Retinal pigment epithelial cell (primary cell): ENCODE measurements at regions not wholly inside any gene's neighbourhood (a gene's known extent, or its start where the extent isn't known, plus 50 kb on each side); places are given as distances from the start of the nearest gene placed in this dataset.

Experiments
- DNase-seq: peaks from one replicate; pipeline ENCODE4 v3.0.0-alpha.2; 2010; ENCODE audit warnings: low read depth
- H3K4me3 ChIP-seq: 2 replicates; pipeline ENCODE4 v1.5.1; 2011; ENCODE audit warnings: mild to moderate bottlenecking, low read length, control low read depth, moderate library complexity
- CTCF ChIP-seq: conservative IDR thresholded peaks from 2 replicates; pipeline ENCODE4 v1.5.1; 2011; ENCODE audit warnings: low read depth, low read length, control low read depth, inconsistent platforms

DNA sequence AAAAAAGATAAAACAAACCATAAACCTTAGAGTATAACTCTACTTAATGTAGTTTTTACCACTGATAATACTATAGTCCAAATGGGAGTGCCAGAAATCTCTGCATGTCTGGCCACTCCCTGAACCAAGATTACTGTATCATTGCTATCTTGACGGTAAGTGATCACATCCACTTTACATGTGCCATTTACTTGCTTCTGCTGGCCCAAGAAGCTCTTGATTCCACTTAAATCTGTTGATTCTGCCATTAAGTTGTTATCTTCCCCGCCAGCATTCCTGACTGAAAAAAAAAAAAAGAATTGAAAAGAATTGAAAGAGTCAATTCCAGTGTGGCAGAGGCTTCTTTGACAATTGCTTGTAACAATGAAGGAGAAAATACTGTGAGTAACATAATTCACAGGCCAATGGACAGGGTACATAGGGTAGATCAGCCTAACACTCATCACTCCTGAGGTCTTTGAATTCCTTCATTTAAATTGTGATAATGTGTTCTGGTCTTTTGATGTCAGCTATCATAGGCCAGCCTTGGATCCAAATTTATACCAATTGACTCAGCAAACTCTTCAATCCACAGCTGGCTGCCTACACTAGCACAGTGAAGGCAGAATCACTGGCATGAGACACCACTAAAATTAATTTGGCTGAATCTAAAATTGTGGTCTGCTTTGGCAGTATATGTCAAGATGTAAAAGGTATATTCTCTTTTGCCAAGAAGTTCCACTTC, 665.2 kb upstream of the FLRT2 start:
- no peak for TF ChIP-seq CTCF
- DNase-seq, result no peak

GRCh38 chr14:84871734-84872133, 658.2 kb upstream of the FLRT2 start:
- DNase-seq, result no peak
- H3K4me3 ChIP-seq, result no peak overlapping the region
- no peak for TF ChIP-seq CTCF

More for the DNA sequence above, 665.2 kb upstream of the FLRT2 start:
- H3K4me3 ChIP-seq, result no peak overlapping the region

DNA sequence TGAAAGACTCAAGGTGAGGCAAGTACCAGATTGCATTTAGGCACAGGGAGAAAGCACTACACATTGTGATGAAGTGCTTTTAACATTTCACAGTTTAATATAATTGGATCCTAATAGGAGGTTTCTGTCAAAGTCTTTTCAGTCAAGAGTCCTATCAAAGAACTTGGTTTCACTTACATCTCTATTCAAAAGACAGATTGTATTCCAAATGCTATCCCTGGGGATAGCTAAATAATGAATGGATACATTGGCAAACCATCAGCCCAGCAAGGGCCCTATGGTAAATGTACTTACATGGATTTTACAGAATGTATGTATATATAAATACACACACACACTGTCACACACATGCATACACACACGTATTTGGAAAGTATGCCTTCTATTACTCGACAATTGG, 655.5 kb upstream of the FLRT2 start:
- TF ChIP-seq CTCF, result no peak
- no peak overlapping the region for H3K4me3 ChIP-seq
- no peak for DNase-seq

DNA sequence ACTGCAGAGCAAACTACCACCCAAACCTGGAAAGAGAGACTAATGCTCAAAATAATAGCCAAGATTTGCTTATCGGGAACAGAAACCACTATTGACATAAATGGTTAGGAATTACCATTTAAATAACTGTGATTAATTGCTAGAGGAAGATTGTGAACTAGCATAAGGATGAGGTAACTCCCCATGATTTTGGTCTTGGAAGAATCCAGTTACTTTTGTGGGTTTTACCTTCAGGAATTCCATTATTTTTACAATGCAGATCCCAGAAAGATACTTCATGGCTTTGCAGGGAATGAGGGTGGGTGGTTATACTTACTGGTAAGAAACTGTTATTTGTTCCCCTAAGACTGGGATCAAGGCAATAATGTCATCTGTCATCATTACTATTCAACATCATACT, 652.9 kb upstream of the FLRT2 start:
- no peak for TF ChIP-seq CTCF
- no peak overlapping the region for H3K4me3 ChIP-seq
- no peak for DNase-seq

DNA sequence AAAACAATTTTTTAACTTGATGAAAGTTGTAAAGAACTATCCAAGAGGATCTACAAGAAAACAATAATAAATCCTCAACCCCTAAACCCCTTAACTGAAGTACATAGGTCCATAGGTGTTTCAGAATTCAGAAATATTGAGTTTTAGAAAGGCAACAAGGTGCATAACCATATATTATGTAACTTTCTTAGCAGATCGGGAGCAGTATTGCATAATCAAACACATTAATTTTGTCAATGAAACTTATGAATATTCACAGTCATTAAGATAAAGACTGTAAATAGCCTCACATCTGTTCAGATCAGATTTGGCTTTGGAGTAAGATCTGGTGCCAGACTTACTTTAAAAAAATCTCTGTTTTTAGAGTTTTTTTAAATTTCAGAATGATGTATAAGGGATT, 647.1 kb upstream of the FLRT2 start:
- DNase-seq, result no peak
- no peak for TF ChIP-seq CTCF

DNA sequence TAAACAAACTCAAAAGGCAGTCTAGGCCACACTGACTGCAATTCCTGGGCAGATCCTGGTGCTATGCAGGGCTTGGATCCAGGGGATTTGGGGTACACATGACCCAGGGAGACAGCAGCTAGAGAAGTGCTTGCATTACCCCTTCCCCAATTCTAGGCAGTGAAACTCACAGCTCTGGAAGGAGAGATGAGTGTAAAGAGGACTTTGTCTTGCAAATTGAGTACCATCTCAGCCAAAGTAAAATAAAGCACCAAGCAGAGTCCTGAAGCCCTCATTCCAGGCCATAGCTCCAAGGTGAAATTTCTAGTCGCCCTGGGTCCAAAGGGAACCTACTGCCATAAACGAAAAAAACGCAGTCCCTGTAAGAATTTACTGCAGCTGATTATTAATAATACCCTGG, 644.9 kb upstream of the FLRT2 start:
- no peak overlapping the region for H3K4me3 ChIP-seq
- no peak for TF ChIP-seq CTCF
- DNase-seq, result no peak

More for the DNA sequence above, 647.1 kb upstream of the FLRT2 start:
- no peak overlapping the region for H3K4me3 ChIP-seq

DNA sequence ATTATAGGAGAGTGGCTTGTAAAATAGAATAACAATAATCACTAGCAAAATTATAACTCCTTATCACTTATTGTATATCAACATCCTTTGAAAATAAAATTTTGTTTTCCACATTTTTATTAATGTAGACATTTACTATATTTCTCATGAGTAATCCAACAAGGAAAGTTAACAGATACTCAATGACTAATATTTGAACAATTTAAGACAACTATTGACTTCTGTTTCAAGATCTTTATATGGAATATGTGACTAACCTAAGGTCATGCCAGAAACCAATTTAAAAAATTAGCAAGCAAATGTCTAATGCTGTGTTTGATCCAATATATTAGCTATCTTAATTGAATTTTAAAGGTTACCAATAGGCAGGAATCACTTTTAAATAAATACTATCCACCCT, 638.5 kb upstream of the FLRT2 start:
- no peak overlapping the region for H3K4me3 ChIP-seq
- TF ChIP-seq CTCF, result no peak
- no peak for DNase-seq
